Uterus (tissue), 2 donors: ENCODE measurements at regions not wholly inside any gene's neighbourhood (a gene's known extent, or its start where the extent isn't known, plus 50 kb on each side); places are given as distances from the start of the nearest gene placed in this dataset.

Source experiments
- CTCF ChIP-seq, 4 experiments: fragments of 200-600 bp in 2 of 4; fragments of 450-650 bp in 2 of 4; sonication (generic) in 2 of 4; IDR thresholded peaks; one replicate each; pipeline ENCODE4 v1.5.1; 2016 to 2019; ENCODE audit warnings: antibody characterized with exemption in 4 of 4, mild to moderate bottlenecking in 2 of 4, moderate library complexity in 1 of 4
- POLR2A ChIP-seq, 2 donors: fragments of 450-650 bp; IDR thresholded peaks; one replicate each; pipeline ENCODE4 v1.6.1; 2016; ENCODE audit warnings: antibody characterized with exemption in 2 of 2, mild to moderate bottlenecking in 1 of 2, moderate library complexity in 1 of 2

GRCh38 chr14:44449680-44450079, 57.4 kb downstream of the FSCB start:
- TF ChIP-seq CTCF (IDR thresholded peaks at IDR 0.05), result no peak
- TF ChIP-seq POLR2A (IDR thresholded peaks at IDR 0.05), result no peak
